Endothelial cell of hepatic sinusoid (primary cell): ENCODE measurements at regions not wholly inside any gene's neighbourhood (a gene's known extent, or its start where the extent isn't known, plus 50 kb on each side); places are given as distances from the start of the nearest gene placed in this dataset.

ENCODE experiments used
- in situ Hi-C: cut with HindIII; loops from 2 replicates; pipeline ENCODE4 v1.10.0; 2017; ENCODE audit warnings: low sequenced_read_pairs

- in situ Hi-C loops = no loop called here
These were observed 97.2 kb upstream of the ALKAL2 start for GRCh38 chr2:385061-385460.

DNA sequence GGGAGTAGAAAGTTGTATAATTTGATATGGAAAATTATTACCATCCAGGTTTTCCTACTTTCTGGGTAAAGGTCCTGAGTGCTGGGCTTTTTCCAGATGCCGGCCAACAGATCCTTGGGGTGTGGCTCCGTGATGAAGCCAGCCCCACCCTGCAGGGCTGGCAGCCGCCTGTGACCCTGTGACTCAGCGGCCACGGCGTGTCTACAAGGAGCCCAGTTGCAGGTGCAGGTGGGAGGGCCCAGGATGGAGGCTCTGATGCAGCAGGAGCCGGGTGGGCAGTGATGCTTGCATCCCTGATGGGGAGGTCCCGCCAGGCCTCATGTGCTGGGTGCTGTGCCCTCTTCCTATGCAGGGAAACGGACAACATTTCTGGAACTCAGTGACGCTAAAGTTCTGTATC, 96.0 kb upstream of the ALKAL2 start:
- in situ Hi-C loops = no loop called here

DNA sequence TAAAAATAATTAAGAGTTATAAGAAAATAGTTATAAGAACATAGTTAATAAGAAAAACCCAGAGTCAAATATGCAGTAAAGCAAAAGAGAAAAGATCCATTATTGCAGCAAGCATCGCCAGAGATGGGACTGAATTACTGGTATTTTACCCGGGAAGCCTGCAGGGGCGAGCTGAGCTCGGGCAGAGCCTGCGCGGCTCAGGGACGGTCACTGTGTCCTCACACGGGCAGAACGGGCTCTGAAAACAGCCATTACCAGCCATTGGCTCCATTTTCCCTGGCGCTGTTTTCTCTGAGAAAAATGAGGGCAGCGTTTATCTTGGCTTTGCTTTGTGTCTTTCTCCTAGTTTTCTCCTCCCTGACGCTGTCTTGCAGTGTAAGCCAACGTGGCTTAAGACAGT, 95.3 kb upstream of the ALKAL2 start:
- in situ Hi-C loops = no loop called here

GRCh38 chr2:382728-383022, 94.8 kb upstream of the ALKAL2 start:
- in situ Hi-C loops = no loop called here

DNA sequence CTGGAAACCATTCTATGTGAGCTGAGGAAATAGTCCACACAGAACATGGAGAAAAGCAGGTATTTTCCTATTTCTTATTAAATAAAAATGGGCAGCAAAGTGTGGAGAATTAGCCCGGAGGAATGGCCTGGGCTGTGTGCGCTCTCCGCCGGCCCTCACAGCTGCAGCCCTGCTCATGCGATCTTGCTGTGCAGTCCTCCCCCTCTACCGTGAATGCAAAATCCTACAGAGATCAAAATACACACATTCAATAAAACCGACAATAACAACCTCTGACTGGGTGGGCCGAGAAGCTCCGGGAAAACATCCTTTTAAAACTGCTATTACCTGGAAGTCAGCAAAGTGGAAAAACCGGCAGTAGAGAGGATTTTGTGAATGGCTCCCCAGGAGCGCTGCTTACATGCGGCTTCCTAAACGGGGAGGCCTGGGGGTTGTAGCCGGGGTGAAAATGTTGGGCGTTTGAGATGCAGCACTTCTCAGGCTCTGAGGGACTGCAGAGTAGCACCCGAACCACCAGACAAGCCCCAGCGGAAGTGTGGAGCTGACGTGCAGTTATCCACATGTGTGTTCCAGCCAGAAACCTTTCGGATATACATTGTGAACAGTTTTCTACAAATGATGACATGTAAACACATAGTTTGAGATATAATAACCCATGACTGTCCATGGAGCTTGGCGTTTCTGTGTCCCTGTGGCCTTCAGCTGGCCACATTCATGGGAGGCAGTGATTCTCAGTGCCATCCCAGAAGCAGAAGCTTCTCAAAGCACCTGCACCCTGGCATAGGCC, 94.2 kb upstream of the ALKAL2 start:
- in situ Hi-C loops = no loop called here

GRCh38 chr2:381181-381580, 93.3 kb upstream of the ALKAL2 start:
- in situ Hi-C loops = no loop called here

GRCh38 chr2:380772-381171, 92.9 kb upstream of the ALKAL2 start:
- in situ Hi-C loops = no loop called here

GRCh38 chr2:380221-380620, 92.3 kb upstream of the ALKAL2 start:
- in situ Hi-C loops = no loop called here

DNA sequence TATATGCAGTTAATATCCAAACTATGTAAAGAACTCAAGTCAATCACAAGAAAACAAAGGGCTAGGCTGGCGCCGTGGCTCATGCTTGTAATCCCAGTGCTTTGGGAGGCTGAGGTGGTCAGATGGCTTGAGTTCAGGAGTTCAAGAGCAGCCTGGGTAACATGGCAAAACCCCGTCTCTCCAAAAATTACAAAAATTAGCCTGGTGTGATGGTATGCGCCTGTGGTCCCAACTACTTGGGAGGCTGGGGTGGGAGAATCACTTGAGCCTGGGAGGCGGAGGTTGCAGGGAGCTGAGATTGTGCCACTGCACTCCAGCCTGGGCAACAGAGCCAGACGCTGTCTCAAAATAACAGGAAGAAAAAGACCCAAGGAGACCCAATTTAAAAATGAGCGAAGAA, 91.9 kb upstream of the ALKAL2 start:
- in situ Hi-C loops = no loop called here

DNA sequence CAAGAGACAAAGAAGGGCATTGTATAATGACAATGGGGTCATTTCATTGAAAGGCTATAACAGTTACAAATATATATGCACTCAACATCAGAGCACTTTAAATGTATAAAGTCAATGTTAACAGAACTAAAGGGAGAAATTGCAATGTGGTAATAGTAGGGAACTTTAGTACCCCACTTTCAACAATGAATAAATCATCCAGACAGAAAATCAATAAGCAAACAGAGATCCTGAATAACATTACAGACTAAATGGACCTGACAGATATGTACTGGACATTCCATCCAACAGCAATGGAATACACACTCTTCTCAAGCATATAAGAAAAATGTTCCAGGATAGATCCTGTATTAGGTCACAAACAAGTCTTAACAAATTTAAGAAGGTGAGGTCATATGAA, 90.5 kb upstream of the ALKAL2 start:
- in situ Hi-C loops = no loop called here

DNA sequence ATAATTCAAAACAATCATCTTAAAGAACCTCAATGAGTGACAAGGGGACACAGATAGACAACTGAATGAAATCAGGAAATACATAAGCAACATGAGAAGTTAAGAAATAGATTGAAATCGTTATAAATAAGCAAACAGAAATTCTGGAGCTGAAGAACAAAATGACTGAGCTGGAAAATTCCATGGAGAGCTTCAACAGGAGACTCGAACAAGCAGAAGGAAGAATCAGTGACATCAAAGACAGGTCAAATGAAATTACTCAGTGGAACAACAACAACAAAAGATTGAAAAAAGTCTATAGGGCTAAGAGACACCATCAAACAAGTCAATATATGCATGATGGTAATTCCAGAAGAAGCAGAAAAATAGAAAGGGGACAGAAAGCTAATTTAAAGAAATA, 89.5 kb upstream of the ALKAL2 start:
- in situ Hi-C loops = no loop called here

- in situ Hi-C loops = no loop called here
These were observed 88.0 kb upstream of the ALKAL2 start for GRCh38 chr2:375956-376307.

GRCh38 chr2:375270-375955, 87.5 kb upstream of the ALKAL2 start:
- in situ Hi-C loops = no loop called here

DNA sequence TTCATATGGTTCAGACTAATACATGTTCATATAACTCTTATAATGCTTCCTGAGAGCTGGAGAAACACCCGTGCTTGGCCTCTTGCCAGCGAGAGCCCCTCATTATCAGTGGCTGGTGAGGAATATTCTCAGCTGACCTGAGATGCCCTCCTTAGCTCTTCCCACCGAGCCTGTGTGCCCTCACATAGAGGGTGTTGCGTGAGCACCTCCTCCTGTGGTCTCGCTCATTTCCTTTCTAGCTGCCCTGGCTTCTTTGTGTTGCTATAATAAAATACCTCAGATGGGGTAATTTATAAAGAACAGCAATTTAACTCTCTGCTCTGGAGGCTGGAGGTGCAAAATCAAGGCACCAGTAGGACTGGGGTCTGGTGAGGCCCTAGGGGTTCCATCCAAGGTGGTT, 80.5 kb upstream of the ALKAL2 start:
- in situ Hi-C loops = no loop called here

GRCh38 chr2:367246-367645, 79.4 kb upstream of the ALKAL2 start:
- in situ Hi-C loops = no loop called here

GRCh38 chr2:366706-367105, 78.8 kb upstream of the ALKAL2 start:
- in situ Hi-C loops = no loop called here

DNA sequence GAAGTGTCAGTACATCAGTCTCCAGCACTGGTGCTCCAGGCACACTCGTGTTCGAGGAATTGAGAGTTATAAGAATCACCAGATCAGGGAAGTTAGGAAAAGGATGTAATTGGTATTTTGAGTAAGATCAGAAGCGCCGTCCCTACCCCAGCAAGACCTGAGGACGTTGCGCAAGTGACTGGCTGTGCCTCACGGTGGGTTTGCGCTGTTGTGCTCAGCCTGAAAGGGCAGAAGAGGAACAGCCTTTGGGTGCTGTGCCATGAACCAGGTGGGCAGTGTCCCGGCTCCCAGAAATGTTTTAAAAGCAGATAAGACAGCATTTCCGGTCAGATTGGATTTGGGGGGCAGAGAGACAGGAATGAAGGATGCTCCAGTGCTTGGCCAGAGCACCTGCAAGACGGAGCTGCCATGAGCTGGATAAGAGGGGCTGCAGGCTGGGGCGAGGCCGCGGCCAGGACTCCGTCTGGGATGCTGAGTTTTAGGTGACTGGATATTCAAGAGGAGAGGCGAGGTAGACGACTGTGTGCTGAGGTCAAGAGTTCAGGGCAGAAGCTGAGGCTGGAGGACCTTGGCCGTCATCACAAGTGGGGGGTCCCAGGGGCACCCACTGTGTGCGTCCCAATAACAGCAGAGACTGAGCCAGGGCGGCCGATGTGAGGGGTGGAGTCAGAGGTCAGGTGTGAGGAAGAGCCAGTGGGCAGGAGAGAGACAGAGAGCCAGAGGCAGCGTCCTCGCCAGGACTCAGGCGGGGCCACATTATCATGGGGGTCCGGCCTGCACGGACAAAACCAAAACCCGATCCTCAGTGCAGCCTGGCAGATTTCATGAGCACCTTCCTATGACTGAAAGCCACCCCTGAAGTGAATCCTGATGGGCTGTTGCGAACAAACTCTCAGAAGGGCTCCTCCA, 77.7 kb upstream of the ALKAL2 start:
- in situ Hi-C loops = no loop called here

DNA sequence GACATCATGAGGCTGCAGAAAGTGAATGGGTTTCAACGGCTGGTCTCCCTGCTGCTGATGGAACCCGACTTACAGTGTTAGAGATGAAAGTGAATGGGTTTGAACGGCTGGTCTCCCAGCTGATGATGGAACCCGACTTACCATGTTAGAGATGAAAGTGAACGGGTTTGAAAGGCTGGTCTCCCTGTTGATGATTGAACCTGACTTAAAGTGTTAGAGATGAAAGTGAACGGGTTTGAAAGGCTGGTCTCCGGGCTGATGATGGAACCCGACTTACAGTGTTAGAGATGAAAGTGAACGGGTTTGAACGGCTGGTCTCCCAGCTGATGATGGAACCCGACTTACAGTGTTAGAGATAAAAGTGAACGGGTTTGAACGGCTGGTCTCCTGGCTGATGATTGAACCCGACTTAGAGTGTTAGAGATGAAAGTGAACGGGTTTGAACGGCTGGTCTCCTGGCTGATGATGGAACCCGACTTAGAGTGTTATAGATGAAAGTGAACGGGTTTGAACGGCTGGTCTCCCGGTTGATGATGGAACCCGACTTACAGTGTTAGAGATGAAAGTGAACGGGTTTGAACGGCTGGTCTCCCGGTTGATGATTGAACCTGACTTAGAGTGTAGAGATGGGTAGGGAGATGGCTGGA, 76.1 kb upstream of the ALKAL2 start:
- in situ Hi-C loops = no loop called here

DNA sequence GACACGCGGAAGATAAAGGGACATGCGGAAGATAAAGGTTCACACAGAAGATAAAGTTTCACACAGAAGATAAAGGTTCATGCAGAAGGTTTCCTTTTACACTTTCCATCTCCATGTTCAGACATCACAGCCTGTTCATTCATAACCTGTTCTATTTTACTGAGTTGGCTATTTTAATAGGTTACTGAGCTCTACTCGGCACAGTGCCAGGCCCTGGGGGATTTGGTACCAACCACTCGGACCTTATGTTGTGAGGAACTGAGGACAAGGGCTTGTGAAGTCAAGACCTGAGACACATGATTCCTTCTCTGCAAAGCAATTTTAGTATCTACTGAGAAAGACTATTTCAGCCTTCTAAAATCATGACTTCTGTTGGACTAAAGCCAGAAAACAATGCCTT, 75.0 kb upstream of the ALKAL2 start:
- in situ Hi-C loops = no loop called here

DNA sequence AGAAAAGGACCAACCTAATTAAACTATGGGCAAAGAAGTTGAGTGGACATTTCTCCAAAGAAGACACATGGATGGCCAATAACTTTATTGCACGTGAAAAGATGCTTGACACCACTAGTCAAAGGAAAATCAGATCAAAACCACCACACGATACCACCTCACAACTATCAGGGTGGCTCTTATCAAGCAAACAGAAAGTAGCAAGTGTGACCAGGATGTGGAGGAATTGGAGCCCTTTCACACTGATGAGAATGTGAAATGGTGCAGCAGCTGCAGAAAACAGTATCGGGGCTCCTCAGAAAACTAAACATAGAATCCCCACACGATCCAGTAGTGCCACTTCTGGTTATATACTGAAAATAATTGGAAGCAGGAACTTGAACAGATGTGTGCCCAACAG, 72.2 kb upstream of the ALKAL2 start:
- in situ Hi-C loops = no loop called here

DNA sequence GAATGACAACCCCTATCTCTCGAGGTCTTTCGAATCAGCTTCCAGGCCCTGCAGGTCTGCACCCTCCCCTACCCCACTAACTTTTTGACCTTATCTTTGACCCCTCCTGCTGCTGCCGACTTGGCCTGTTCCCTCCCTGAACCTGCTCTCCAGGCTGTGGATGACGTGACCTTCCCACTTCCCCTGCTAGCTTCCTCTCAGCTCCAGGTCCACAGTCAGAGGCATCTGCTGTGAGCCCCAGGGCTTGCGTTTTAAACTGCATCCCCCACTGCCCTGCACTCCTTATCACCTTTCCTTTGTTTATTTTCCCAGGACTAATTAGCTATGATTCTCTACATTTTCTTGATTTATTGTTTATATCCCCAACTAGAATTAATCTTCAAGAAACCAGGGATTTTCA, 71.2 kb upstream of the ALKAL2 start:
- in situ Hi-C loops = no loop called here
